Lower lobe of right lung (tissue), 2 donors: ENCODE measurements at regions not wholly inside any gene's neighbourhood (a gene's known extent, or its start where the extent isn't known, plus 50 kb on each side); places are given as distances from the start of the nearest gene placed in this dataset.

Experiments used
- ATAC-seq, 2 donors: fragments of 200-7000 bp; cut with Tn5 transposase; one replicate each; pipeline ENCODE4 v1.9.1; 2020 to 2022; ENCODE audit warnings: mild to moderate bottlenecking in 2 of 2, moderate library complexity in 2 of 2
- DNase-seq: peaks from one replicate; pipeline ENCODE4 v3.0.0-alpha.2; 2020
- H3K27ac ChIP-seq: fragments of 200-600 bp; one replicate; pipeline ENCODE4 v1.8.0; 2022
- H3K27me3 ChIP-seq: fragments of 200-600 bp; one replicate; pipeline ENCODE4 v1.8.0; 2022; ENCODE audit warnings: low read depth
- H3K36me3 ChIP-seq: fragments of 200-600 bp; one replicate; pipeline ENCODE4 v1.8.0; 2022; ENCODE audit warnings: mild to moderate bottlenecking
- H3K4me1 ChIP-seq: fragments of 200-600 bp; one replicate; pipeline ENCODE4 v1.8.0; 2022
- H3K4me3 ChIP-seq: fragments of 200-600 bp; one replicate; pipeline ENCODE4 v1.8.0; 2022; ENCODE audit warnings: mild to moderate bottlenecking
- H3K9me3 ChIP-seq: fragments of 200-600 bp; one replicate; pipeline ENCODE4 v1.8.0; 2022
- intact Hi-C: fragments of 100-400 bp; cut with DNase I; formaldehyde crosslinking; loops from one replicate; pipeline ENCODE4 v1.11.0; 2022
- TF ChIP-seq, protein P1 (sequence below): fragments of 200-600 bp; IDR thresholded peaks from one replicate; pipeline ENCODE4 v1.8.0; 2022; ENCODE audit warnings: antibody characterized with exemption, mild to moderate bottlenecking
- donor health status: DM: no; HTN: yes; CAD: no; lungs with severe emphysema.

DNA sequence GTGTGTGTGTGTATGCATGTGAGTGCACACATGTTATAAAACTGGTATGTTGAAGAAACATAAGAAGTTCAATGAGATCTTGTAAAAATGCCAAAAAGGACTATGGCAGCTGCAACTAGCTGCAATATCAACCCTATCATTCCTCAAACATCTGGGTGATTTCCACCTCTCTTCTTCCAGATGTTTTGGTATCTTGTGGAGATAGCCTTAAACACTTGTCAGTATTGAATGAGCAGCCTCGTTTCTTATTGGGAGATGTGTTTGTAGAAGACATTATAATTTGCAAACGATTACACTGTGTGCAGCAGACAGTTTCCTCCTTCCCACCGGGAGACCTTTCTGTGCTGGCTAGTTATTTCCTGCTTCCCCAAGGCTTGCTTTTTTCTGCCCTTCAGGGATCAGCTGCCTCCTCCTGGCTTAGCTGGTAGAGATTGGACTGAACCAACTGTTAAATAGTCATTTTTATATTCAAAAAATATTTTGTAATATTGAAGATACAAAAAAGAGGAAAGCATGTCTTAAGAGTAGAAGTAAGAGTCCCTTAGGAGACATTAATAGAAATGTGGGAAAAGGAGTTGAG is 168.4 kb upstream of the MPDZ start:
- no peaks in the 10 kb centered on the region for H3K36me3 ChIP-seq
- no peaks in the 10 kb centered on the region for H3K27me3 ChIP-seq
- H3K4me1 ChIP-seq, result peaks cover 14% of the 10 kb centered on the region
- H3K4me3 ChIP-seq, result no peak overlapping the region
- H3K27ac ChIP-seq, result no peak overlapping the region
- no peaks in the 10 kb centered on the region for H3K9me3 ChIP-seq
- intact Hi-C loops, result no loop called here
- ATAC-seq (no peak), DNase-seq (no peak)
- TF ChIP-seq, protein P1, sequence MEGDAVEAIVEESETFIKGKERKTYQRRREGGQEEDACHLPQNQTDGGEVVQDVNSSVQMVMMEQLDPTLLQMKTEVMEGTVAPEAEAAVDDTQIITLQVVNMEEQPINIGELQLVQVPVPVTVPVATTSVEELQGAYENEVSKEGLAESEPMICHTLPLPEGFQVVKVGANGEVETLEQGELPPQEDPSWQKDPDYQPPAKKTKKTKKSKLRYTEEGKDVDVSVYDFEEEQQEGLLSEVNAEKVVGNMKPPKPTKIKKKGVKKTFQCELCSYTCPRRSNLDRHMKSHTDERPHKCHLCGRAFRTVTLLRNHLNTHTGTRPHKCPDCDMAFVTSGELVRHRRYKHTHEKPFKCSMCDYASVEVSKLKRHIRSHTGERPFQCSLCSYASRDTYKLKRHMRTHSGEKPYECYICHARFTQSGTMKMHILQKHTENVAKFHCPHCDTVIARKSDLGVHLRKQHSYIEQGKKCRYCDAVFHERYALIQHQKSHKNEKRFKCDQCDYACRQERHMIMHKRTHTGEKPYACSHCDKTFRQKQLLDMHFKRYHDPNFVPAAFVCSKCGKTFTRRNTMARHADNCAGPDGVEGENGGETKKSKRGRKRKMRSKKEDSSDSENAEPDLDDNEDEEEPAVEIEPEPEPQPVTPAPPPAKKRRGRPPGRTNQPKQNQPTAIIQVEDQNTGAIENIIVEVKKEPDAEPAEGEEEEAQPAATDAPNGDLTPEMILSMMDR, result no peak

- H3K4me3 ChIP-seq, result no peak overlapping the region
- no peaks in the 10 kb centered on the region for H3K36me3 ChIP-seq
- ATAC-seq (no peak), DNase-seq (no peak)
- H3K4me1 ChIP-seq, result peaks cover 14% of the 10 kb centered on the region
- no peaks in the 10 kb centered on the region for H3K9me3 ChIP-seq
- H3K27me3 ChIP-seq, result no peaks in the 10 kb centered on the region
- TF ChIP-seq, protein P1, result no peak
- intact Hi-C loops, result no loop called here
- H3K27ac ChIP-seq, result no peak overlapping the region
Observed at GRCh38 chr9:13446938-13447842, 167.7 kb upstream of the MPDZ start.

DNA sequence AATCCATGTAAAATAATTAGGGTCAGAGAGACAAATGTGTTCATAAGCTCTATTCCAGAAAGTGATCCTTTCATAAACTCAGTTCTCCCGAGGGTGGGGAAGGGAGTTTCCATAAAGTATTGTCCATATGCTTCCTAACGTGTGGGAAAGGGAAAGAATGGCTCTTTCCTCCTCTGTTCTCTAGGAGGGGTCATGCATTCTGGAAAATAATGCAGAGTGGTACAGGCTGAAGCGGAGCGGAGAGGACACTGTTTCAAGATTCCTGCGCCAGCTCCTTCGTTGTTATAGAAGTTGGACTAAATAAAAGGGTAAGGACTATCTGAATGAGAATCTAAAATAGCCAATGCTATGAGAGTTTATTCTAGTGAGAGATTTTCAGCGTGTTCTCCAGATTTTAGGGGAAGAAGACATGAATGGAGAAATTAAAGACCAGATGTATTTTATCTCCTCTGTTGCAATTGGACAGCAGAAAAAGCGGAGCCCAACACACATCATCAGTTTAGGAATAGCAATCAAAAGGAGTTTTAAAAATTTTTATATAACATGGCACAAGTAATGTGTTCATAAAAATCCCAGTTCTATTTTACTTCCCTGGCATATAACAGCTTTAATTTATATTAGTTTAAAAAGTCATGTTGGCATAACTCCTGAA is 166.9 kb upstream of the MPDZ start:
- H3K9me3 ChIP-seq, result no peaks in the 10 kb centered on the region

GRCh38 chr9:13445103-13445500 is 165.6 kb upstream of the MPDZ start:
- intact Hi-C loops, result no loop called here
- DNase-seq (no peak), ATAC-seq (no peak)
- H3K27me3 ChIP-seq, result no peaks in the 10 kb centered on the region
- TF ChIP-seq, protein P1, result no peak
- H3K27ac ChIP-seq, result no peak overlapping the region
- no peaks in the 10 kb centered on the region for H3K9me3 ChIP-seq
- no peak overlapping the region for H3K4me3 ChIP-seq
- H3K36me3 ChIP-seq, result no peaks in the 10 kb centered on the region
- peaks cover 14% of the 10 kb centered on the region for H3K4me1 ChIP-seq

More for the DNA sequence above, 166.9 kb upstream of the MPDZ start:
- TF ChIP-seq, protein P1, result no peak
- intact Hi-C loops, result no loop called here
- DNase-seq (no peak), ATAC-seq (no peak)
- no peak overlapping the region for H3K27ac ChIP-seq
- H3K27me3 ChIP-seq, result no peaks in the 10 kb centered on the region
- peaks cover 14% of the 10 kb centered on the region for H3K4me1 ChIP-seq
- H3K4me3 ChIP-seq, result no peak overlapping the region
- no peaks in the 10 kb centered on the region for H3K36me3 ChIP-seq

DNA sequence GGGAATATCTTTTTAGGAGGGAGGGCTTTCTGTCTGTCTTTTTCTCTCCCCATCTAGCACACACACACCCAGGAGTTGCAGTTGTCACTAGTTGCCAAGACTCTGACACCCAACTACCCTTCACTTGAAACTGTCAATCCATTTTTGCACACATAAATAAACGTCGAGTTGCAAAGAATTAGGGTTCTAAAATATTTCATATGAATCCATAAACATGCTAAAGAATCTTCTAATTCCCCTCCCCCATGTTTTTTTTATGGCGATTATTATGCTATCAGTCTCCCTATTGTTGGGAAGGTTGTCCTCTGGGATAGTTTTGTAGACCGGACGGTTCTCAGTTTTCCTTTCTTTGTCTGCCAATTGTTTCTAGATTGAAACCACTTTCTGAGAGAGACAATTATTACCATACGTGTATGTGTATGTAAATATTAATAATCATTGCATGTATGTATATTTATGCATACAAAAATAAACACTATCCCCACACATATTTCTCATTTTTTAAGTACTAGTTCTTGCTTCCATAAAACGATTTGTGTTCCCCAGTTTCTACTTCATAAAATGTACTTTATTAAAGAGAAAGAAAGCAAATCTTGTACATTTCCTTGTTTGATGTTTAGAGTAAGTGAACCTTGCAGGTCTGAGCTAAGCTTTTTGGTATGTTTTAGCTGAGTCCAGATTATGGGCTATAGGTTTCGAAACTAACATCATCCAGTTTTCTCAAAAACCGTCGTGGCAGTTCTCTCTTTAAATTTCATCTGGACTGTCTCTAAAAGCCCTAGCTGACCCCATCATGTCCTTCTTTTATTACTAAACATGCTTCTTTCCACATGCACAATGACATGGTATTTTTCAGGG is 165.0 kb upstream of the MPDZ start:
- H3K9me3 ChIP-seq, result no peaks in the 10 kb centered on the region
- H3K27ac ChIP-seq, result peak overlapping the region; percentile 12
- ATAC-seq (no peak), DNase-seq (no peak)
- intact Hi-C loops, result no loop called here
- H3K27me3 ChIP-seq, result no peaks in the 10 kb centered on the region
- H3K4me1 ChIP-seq, result peaks cover 14% of the 10 kb centered on the region
- no peaks in the 10 kb centered on the region for H3K36me3 ChIP-seq
- TF ChIP-seq, protein P1, result no peak
- H3K4me3 ChIP-seq, result no peak overlapping the region
